ENCODE measurements at regions not wholly inside any gene's neighbourhood (a gene's known extent, or its start where the extent isn't known, plus 50 kb on each side); places are given as distances from the start of the nearest gene placed in this dataset.

GRCh38 chr15:75145027-75145841, 56.4 kb upstream of the C15orf39 start:
- no peak for DNase-seq
- peaks cover 6% of the 10 kb centered on the region for H3K4me1 Mint-ChIP-seq (ENCODE audit: low read depth)
- H3K36me3 Mint-ChIP-seq (ENCODE audit: low read depth), result peaks cover 12% of the 10 kb centered on the region
- H3K9me3 Mint-ChIP-seq, result peaks cover 29% of the 10 kb centered on the region
- no peak overlapping the region for H3K4me3 Mint-ChIP-seq
- H3K27ac Mint-ChIP-seq, result no peak overlapping the region
- H3K27me3 Mint-ChIP-seq, result no peaks in the 10 kb centered on the region

GRCh38 chr15:75148280-75148679, 53.4 kb upstream of the C15orf39 start:
- Mint-ChIP-seq H3K36me3 (ENCODE audit: low read depth) (peaks cover 3% of the 10 kb centered on the region), H3K4me1 (ENCODE audit: low read depth) (peaks cover 11% of the 10 kb centered on the region), H3K27me3 (no peaks in the 10 kb centered on the region), H3K9me3 (peaks cover 11% of the 10 kb centered on the region), H3K27ac (no peak overlapping the region), H3K4me3 (no peak overlapping the region)
- DNase-seq, result no peak

- peaks cover 2% of the 10 kb centered on the region for H3K27me3 Mint-ChIP-seq
- no peak overlapping the region for H3K4me3 Mint-ChIP-seq
- no peak for DNase-seq
- H3K27ac Mint-ChIP-seq, result no peak overlapping the region
- peaks cover 5% of the 10 kb centered on the region for H3K9me3 Mint-ChIP-seq
- no peaks in the 10 kb centered on the region for H3K36me3 Mint-ChIP-seq (ENCODE audit: low read depth)
- H3K4me1 Mint-ChIP-seq (ENCODE audit: low read depth), result peaks cover 16% of the 10 kb centered on the region
These were observed 51.6 kb upstream of the C15orf39 start for GRCh38 chr15:75149867-75150709.

- H3K27me3 Mint-ChIP-seq, result peaks cover 3% of the 10 kb centered on the region
- H3K4me3 Mint-ChIP-seq, result no peak overlapping the region
- DNase-seq, result no peak
- H3K36me3 Mint-ChIP-seq (ENCODE audit: low read depth), result no peaks in the 10 kb centered on the region
- peaks cover 5% of the 10 kb centered on the region for H3K9me3 Mint-ChIP-seq
- no peak overlapping the region for H3K27ac Mint-ChIP-seq
- peaks cover 16% of the 10 kb centered on the region for H3K4me1 Mint-ChIP-seq (ENCODE audit: low read depth)
These were observed 50.2 kb upstream of the C15orf39 start for GRCh38 chr15:75151214-75152128.
